NB4 (cell line): ENCODE measurements at regions not wholly inside any gene's neighbourhood (a gene's known extent, or its start where the extent isn't known, plus 50 kb on each side); places are given as distances from the start of the nearest gene placed in this dataset.

ENCODE experiments used
- DNase-seq: peaks from one replicate; pipeline ENCODE4 v3.0.0; 2010; ENCODE audit warnings: low read depth
- H3K4me3 ChIP-seq: one replicate; pipeline ENCODE4 v1.5.1; 2011; ENCODE audit warnings: mild to moderate bottlenecking, low read depth, low read length, moderate library complexity
- CTCF ChIP-seq: IDR thresholded peaks from one replicate; pipeline ENCODE4 v1.5.1; 2012; ENCODE audit warnings: low read depth, low read length
- MAX ChIP-seq: IDR thresholded peaks from 2 replicates; pipeline ENCODE4 v1.6.1; 2011; ENCODE audit warnings: low read depth, low read length
- MYC ChIP-seq: IDR thresholded peaks from 2 replicates; pipeline ENCODE4 v1.6.1; 2011; ENCODE audit warnings: low read depth, low read length
- POLR2A ChIP-seq: IDR thresholded peaks from 2 replicates; pipeline ENCODE4 v1.6.1; 2011; ENCODE audit warnings: mild to moderate bottlenecking; ENCODE audit not compliant: insufficient read length; ENCODE audit errors: extremely low read depth

- H3K4me3 ChIP-seq = no peak overlapping the region
- no peak for DNase-seq
- TF ChIP-seq POLR2A = no peak
- no peak for TF ChIP-seq CTCF
- no peak for TF ChIP-seq MAX
- no peak for TF ChIP-seq MYC
Measured at GRCh38 chr11:95352733-95353346, 121.8 kb upstream of the SESN3 start.

GRCh38 chr11:95349345-95349942 is 118.4 kb upstream of the SESN3 start:
- TF ChIP-seq MYC (no peak), MAX (no peak), CTCF (no peak)
- DNase-seq = no peak
- no peak overlapping the region for H3K4me3 ChIP-seq

GRCh38 chr11:95346265-95346664 is 115.3 kb upstream of the SESN3 start:
- no peak for TF ChIP-seq CTCF
- TF ChIP-seq MAX = no peak
- TF ChIP-seq POLR2A = no peak
- DNase-seq = no peak
- no peak overlapping the region for H3K4me3 ChIP-seq

- DNase-seq = peak; percentile 61
- no peak overlapping the region for H3K4me3 ChIP-seq
- TF ChIP-seq MAX (no peak), CTCF (no peak), POLR2A (no peak), MYC (no peak)
Measured at GRCh38 chr11:95345651-95346050, 114.6 kb upstream of the SESN3 start.

- TF ChIP-seq CTCF (no peak), MYC (no peak), POLR2A (no peak), MAX (no peak)
- no peak for DNase-seq
- H3K4me3 ChIP-seq = no peak overlapping the region
Measured at GRCh38 chr11:95344932-95345642, 114.1 kb upstream of the SESN3 start.
